Uterus (tissue), 3 donors: ENCODE measurements at regions not wholly inside any gene's neighbourhood (a gene's known extent, or its start where the extent isn't known, plus 50 kb on each side); places are given as distances from the start of the nearest gene placed in this dataset.
"Not testable (repeated sequence)": the region's sequence is repeated elsewhere in the genome, so short reads cannot be mapped to it uniquely, and the experiment has no call there.

Experiments
- DNase-seq, 2 donors: peaks; one replicate each; pipeline ENCODE4 v3.0.0-alpha.2; 2019 to 2020
- H3K27ac ChIP-seq, 2 donors: fragments of 200-600 bp; sonication (generic); 1 replicate in 1 of 2; 2 replicates in 1 of 2; pipeline ENCODE4 v1.5.1; 2016 to 2018
- H3K27me3 ChIP-seq, 2 donors: fragments of 200-600 bp; sonication (generic); one replicate each; pipeline ENCODE4 v1.5.1; 2018 to 2019; ENCODE audit warnings: control low read depth in 1 of 2
- H3K36me3 ChIP-seq, 2 donors: fragments of 200-600 bp; sonication (generic); one replicate each; pipeline ENCODE4 v1.5.1; 2019; ENCODE audit warnings: control low read depth in 1 of 2
- H3K4me1 ChIP-seq, 2 donors: fragments of 200-600 bp; sonication (generic); one replicate each; pipeline ENCODE4 v1.5.1; 2018 to 2019; ENCODE audit warnings: control low read depth in 1 of 2
- H3K4me3 ChIP-seq, 2 donors: fragments of 200-600 bp; sonication (generic); 1 replicate in 1 of 2; 2 replicates in 1 of 2; pipeline ENCODE4 v1.5.1; 2018 to 2019; ENCODE audit warnings: mild to moderate bottlenecking in 1 of 2
- H3K9me3 ChIP-seq, 2 donors: fragments of 200-600 bp; sonication (generic); one replicate each; pipeline ENCODE4 v1.5.1; 2019; ENCODE audit warnings: control low read depth in 1 of 2
- POLR2A ChIP-seq, 2 donors: fragments of 450-650 bp; IDR thresholded peaks; one replicate each; pipeline ENCODE4 v1.6.1; 2016; ENCODE audit warnings: antibody characterized with exemption in 2 of 2, mild to moderate bottlenecking in 1 of 2, moderate library complexity in 1 of 2
- intact Hi-C: fragments of 100-400 bp; cut with DNase I; formaldehyde crosslinking; loops from one replicate; pipeline ENCODE4 v1.15.1; 2023; ENCODE audit warnings: low total_unique reads
- TF ChIP-seq, protein P1 (sequence below), 4 experiments: fragments of 200-600 bp in 2 of 4; fragments of 450-650 bp in 2 of 4; sonication (generic) in 2 of 4; IDR thresholded peaks; one replicate each; pipeline ENCODE4 v1.5.1; 2016 to 2019; ENCODE audit warnings: antibody characterized with exemption in 4 of 4, mild to moderate bottlenecking in 2 of 4, moderate library complexity in 1 of 4
- donor health status: DM: yes; HTN: yes; CAD: no.

DNA sequence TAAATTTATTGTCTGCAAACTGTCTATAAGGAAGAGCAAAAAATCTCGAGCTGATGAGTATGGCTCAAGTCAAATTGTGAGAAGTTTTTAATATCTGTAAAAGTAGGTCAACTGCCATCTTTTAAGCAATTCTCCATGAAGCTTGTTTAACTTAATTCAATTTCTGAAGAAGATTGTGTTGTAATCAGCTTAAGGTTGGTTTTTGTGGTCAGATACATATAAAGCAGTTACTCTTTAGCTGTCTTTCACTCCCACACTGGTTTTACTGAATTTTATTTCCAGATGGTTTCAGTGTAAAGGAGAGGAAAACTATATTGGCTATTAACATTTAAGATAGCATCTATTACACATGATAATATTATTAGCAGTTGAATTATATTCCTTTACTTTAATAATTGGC lies 1165.1 kb downstream of the SLC16A7 start:
- Histone ChIP-seq H3K27ac (no peak overlapping the region), H3K27me3 (no peaks in the 10 kb centered on the region), H3K9me3 (no peaks in the 10 kb centered on the region), H3K4me1 (no peaks in the 10 kb centered on the region), H3K36me3 (no peaks in the 10 kb centered on the region), H3K4me3 (no peak overlapping the region)
- DNase-seq: no peak
- TF ChIP-seq POLR2A (IDR thresholded peaks at IDR 0.05): no peak
- TF ChIP-seq, protein P1, sequence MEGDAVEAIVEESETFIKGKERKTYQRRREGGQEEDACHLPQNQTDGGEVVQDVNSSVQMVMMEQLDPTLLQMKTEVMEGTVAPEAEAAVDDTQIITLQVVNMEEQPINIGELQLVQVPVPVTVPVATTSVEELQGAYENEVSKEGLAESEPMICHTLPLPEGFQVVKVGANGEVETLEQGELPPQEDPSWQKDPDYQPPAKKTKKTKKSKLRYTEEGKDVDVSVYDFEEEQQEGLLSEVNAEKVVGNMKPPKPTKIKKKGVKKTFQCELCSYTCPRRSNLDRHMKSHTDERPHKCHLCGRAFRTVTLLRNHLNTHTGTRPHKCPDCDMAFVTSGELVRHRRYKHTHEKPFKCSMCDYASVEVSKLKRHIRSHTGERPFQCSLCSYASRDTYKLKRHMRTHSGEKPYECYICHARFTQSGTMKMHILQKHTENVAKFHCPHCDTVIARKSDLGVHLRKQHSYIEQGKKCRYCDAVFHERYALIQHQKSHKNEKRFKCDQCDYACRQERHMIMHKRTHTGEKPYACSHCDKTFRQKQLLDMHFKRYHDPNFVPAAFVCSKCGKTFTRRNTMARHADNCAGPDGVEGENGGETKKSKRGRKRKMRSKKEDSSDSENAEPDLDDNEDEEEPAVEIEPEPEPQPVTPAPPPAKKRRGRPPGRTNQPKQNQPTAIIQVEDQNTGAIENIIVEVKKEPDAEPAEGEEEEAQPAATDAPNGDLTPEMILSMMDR (IDR thresholded peaks at IDR 0.05): no peak
- intact Hi-C loops: no loop called here

DNA sequence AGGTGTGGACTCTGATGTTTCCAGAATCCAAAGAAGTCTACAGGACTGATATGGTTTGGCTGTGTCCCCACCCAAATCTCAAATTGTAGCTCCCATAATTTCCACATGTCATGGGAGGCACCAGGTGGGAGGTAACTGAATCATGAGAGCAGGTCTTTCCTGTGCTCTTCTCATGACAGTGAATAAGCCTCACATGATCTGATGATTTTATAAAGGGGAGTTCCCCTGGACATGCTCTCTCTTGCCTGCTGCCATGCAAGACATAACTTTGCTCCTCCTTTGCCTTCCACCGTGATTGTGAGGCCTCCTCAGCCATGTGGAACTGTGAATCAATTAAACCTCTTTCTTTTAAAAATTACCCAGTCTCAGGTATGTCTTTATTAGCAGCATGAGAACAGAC lies 1205.3 kb downstream of the SLC16A7 start:
- H3K27me3 ChIP-seq, intact Hi-C loops, H3K4me3 ChIP-seq, H3K36me3 ChIP-seq, H3K27ac ChIP-seq, H3K4me1 ChIP-seq, DNase-seq, H3K9me3 ChIP-seq: not testable (repeated sequence)

DNA sequence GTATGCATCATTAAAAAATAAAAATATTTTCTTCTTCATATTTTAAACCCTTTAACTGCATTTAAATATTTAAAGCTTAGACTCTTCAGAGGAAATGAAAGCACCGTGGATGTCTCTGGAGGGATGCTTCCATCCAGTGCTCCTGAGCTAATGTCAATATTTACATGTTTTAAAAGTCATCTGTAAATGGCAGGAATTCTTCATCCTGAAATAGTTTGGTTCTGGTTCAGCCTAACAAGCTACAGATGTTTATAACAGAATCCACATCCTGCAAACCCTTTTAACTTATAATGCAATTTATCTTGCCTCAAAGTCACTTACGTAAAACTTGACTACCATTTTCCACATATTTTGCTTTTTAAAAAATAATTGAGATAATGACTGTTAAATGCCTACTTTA lies 1207.3 kb downstream of the SLC16A7 start:
- Histone ChIP-seq H3K36me3 (no peaks in the 10 kb centered on the region), H3K9me3 (no peaks in the 10 kb centered on the region), H3K4me3 (no peak overlapping the region), H3K27ac (no peak overlapping the region), H3K27me3 (no peaks in the 10 kb centered on the region), H3K4me1 (no peaks in the 10 kb centered on the region)
- no peak for TF ChIP-seq POLR2A (IDR thresholded peaks at IDR 0.05)
- TF ChIP-seq, protein P1 (IDR thresholded peaks at IDR 0.05): no peak
- intact Hi-C loops: no loop called here
- no peak for DNase-seq

DNA sequence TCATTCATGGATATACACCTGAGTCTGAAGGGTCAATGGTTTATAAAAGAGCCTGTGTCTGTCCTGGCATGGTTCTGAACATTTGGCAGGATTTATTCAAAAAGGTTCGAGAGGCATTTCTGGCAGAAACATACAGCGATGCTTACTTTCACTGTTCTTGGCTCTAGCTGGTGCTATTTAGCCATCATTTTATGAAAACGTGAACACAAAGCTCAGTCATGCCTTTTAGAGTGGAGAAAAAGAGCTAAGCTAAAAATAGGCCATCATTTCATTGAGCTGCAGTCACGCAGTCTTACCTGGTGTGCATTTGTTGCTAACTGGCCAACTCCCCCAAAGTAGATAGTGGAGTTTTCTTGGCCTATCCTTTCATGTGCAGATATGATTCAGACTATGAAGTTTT lies 1209.5 kb downstream of the SLC16A7 start:
- Histone ChIP-seq H3K4me1 (no peaks in the 10 kb centered on the region), H3K27ac (no peak overlapping the region), H3K36me3 (no peaks in the 10 kb centered on the region), H3K4me3 (no peak overlapping the region), H3K9me3 (no peaks in the 10 kb centered on the region), H3K27me3 (no peaks in the 10 kb centered on the region)
- no peak for TF ChIP-seq POLR2A (IDR thresholded peaks at IDR 0.05)
- TF ChIP-seq, protein P1 (IDR thresholded peaks at IDR 0.05): no peak
- intact Hi-C loops: no loop called here
- DNase-seq: no peak

DNA sequence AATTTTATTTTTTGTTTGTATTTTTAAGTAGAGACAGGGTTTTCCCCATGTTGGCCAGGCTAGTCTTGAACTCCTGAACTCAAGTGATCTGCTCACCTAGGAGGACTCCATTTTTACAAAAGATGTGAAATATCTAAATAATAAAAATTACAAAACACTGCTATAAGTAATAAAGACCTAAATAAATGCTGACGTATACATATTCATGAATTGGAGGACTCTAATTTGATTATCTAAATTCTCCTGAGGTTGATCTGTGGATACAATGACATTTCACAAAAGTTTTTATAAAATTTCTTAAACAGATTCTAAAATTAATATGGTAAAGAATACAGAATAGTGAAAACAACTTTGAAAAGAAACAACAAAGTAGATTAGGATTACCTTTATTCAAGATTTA lies 1224.0 kb downstream of the SLC16A7 start:
- Histone ChIP-seq H3K36me3 (no peaks in the 10 kb centered on the region), H3K4me3 (no peak overlapping the region), H3K27me3 (no peaks in the 10 kb centered on the region), H3K4me1 (no peaks in the 10 kb centered on the region), H3K9me3 (no peaks in the 10 kb centered on the region), H3K27ac (no peak overlapping the region)
- DNase-seq: no peak
- intact Hi-C loops: no loop called here
- no peak for TF ChIP-seq POLR2A (IDR thresholded peaks at IDR 0.05)
- TF ChIP-seq, protein P1 (IDR thresholded peaks at IDR 0.05): no peak

DNA sequence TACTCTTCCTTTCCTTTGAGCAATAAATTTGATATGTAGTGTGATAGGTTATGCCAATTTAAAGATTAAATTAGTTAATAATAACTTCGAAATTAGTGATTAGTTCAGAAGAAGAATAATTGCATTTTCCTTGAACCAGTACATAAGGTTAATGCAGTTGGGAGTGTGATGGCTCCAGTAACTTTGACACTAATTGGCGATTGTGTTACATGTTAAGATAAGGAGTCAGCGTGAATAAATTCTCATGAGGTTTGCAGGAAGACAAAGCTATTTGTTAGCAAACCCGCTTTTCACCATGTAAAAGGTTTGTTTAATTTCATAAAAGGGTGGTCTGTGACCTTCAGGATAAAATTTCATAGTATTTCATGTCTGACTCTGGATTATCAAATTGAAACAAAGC lies 1226.8 kb downstream of the SLC16A7 start:
- Histone ChIP-seq H3K9me3 (no peaks in the 10 kb centered on the region), H3K27ac (no peak overlapping the region), H3K4me1 (no peaks in the 10 kb centered on the region), H3K27me3 (no peaks in the 10 kb centered on the region), H3K36me3 (no peaks in the 10 kb centered on the region), H3K4me3 (no peak overlapping the region)
- no peak for TF ChIP-seq POLR2A (IDR thresholded peaks at IDR 0.05)
- TF ChIP-seq, protein P1 (IDR thresholded peaks at IDR 0.05): no peak
- intact Hi-C loops: no loop called here
- DNase-seq: no peak
